Fibroblast of skin of abdomen (primary cell): ENCODE measurements at regions not wholly inside any gene's neighbourhood (a gene's known extent, or its start where the extent isn't known, plus 50 kb on each side); places are given as distances from the start of the nearest gene placed in this dataset.
A peak's percentile ranks its signal among the peaks of the same experiment; 100 is the strongest.

ENCODE experiments used
- DNase-seq: peaks from one replicate; pipeline ENCODE4 v3.0.0-alpha.2; 2013

GRCh38 chr14:85824526-85824925 lies 294.6 kb downstream of the FLRT2 start:
- no peak for DNase-seq

- DNase-seq = no peak
These were observed 292.3 kb downstream of the FLRT2 start for GRCh38 chr14:85822236-85822635.

DNA sequence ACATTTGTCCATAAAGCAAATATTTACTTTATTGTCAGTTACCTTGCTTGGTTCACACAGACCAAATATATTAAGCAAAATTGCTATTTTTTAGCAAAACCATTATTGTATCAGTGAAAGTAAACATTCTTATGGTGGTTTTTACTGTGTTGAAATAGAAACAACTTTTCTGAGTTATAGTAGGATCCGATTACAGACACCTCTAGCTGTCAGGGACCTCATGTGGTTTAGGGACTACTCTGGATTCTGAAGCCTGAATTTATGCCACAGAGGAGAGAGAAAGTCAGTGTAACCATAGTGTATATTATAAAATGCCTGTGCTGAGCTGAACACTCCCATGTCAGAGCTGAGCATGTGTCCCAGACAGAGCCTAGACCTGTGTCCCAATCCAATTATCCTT lies 287.5 kb downstream of the FLRT2 start:
- no peak for DNase-seq

- DNase-seq = no peak
These were observed 283.1 kb downstream of the FLRT2 start for GRCh38 chr14:85813040-85813439.

DNA sequence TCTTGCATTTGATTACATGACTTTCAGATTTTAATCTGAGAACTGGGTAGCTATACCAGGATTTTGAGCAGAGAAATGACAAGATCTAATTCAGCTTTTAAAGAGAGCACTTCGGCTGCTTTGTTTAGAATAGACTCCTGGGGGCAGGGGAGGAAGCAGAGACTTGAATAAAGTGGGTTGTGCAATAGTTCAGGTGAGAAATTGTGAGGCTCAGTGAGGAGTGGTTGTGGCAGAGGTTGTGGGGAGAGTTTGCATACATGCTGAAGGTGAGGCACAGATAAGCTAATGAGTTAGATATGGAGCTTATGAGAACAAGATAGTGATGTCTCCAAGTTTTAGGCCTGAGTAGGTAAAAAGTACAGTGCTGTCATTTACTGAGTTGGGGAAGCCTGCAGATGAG lies 281.4 kb downstream of the FLRT2 start:
- no peak for DNase-seq

GRCh38 chr14:85799668-85800067 lies 269.7 kb downstream of the FLRT2 start:
- DNase-seq = no peak

DNA sequence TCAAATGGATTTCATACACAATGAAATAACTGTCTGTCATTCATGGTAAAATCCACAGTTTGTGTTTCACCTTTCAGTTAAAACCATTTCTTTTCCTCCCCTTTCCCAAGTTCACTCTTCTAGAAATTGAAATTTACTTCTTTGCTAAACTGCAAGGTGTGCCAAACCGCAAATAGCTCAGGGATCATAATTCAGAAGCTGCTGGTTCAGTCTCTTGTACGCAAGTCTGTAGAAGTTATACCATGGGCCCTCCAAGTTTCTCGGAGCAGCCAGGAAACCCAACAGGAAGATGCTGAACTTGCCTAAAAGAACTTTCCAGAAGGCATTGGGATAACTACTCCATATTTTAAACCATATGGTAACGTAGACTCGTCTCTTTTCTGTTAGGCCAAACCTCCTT lies 268.9 kb downstream of the FLRT2 start:
- DNase-seq = no peak

GRCh38 chr14:85793533-85793932 lies 263.6 kb downstream of the FLRT2 start:
- no peak for DNase-seq

DNA sequence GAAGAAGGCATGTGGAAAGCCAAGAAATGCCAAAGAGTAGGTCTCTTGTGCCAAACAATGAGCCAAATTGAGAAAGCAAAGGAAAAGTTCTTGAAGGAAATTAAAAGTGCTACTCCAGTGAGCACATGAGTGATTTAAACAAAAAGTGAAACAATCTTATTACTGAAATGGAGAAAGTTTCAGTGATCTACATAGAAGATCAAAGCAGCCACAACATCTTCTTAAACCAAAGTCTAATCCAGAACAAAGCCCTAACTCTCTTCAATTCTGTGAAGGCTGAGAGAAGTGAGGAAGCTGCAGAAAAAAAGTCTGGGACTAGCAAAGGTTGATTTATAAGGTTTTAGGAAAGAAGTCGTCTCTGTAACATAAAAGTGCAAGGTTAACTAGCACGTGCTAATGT lies 259.6 kb downstream of the FLRT2 start:
- DNase-seq = no peak

DNA sequence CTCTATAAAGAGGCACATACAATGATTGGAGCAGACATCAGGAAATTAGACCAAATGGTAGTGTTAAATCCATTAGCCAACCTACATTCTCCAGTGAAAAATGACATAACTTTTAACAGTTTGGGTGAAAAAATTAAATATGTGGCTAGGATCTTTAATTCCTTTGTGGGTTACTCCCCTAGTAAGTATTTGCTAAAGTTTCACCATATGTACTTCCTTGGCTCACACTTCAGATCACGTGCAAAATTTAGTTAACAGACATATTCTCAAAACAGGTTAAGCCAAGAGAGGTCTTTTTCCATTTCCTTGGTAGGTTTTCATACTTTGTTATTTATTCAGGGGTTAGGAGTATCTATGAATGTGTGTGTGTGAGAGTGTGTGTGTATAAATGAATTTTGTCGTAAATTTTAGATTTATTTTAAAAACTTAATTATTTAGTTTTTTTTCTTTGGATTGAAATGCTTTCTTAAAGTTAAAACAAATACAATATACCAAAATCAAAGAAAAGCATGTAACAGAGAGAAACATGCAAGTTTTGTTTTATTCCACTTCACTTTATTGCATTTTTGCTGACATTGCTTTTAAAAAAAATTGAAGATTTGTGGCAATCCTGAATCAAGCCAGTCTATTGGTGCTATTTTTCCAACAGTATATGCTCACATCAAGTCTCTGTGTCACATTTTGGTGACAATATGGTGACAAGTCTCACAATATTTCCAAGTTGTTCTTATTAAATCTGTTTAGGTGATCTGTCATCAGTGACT lies 258.7 kb downstream of the FLRT2 start:
- peak; percentile 10 for DNase-seq

DNA sequence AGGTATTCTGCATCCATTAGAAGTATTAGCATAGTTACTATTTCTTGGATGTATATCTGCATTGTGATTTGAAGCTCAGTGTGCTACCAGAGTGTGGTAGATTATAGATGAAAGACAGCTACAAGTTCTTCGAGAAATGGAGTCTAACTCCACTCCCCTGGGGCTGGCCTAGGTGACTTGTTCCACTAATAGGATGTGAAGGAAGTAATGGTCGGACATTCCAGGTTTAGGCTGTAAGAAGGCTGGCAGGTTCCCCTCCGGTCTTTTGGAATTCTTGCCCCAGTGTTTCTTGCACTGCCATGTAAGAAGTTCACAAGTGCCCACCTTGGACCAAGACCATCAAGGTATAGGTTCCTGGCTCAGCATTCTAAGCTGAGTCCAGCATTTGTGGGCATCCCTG lies 236.4 kb downstream of the FLRT2 start:
- DNase-seq = no peak

GRCh38 chr14:85764822-85765221 lies 234.9 kb downstream of the FLRT2 start:
- no peak for DNase-seq

DNA sequence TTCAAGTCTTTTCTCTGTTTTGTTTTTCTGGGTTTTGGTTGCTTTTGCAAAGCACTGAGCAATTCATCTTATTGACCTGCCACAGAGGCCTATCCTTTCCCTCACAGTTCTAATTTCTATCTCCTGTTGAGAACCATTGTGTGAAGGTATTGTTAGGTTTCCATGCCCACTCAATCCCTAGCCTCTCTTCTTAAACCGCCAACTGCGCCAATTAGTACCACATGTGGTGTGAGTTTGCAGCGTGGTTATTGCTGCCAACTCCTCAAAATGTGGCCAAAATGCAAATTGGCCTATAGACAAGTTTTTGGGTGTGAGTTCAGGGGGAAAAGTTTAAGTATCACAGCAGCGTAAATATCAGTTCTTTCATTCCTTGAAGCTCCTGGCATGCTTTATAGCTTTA lies 232.6 kb downstream of the FLRT2 start:
- DNase-seq = no peak

DNA sequence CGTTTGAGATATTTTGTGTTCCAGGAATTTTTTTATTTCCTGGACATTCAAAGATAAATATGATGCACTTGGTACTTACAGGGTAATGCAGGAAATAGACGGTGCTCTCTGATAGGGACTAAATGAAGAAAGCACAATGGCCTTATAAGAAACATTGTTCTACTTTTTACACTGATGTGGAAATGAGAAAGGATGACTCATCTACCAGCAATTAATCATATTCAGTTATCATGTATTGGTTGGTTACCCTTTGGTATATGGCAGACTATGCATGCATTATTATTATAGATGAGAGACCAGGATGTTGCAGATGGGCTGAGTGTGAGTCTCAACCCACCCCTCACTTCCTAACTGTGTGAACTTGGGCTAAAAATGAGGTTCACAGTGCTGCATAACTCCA lies 222.2 kb downstream of the FLRT2 start:
- DNase-seq = no peak

GRCh38 chr14:85744573-85744972 lies 214.6 kb downstream of the FLRT2 start:
- DNase-seq = no peak

DNA sequence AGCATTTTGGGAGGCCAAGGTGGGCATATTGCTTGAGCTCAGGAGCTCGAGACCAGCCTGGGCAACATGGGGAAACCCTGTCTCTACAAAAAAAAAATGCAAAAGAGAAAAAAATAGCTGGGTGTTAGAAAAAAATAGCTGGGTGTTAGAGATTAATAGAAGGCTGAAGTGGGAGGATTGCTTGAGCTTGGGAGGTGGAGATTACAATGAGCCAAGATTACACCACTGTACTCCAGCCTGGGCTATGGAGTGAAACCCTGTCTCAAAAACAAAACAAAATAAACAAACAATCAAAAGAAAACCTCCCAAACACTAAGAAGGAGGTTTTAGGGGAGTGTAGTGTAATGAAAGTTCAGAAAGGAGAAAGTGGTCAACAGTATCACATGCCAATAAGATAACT lies 202.1 kb downstream of the FLRT2 start:
- no peak for DNase-seq

GRCh38 chr14:85731186-85731585 lies 201.2 kb downstream of the FLRT2 start:
- DNase-seq = peak; percentile 97

- no peak for DNase-seq
These were observed 198.6 kb downstream of the FLRT2 start for GRCh38 chr14:85728476-85729065.

- no peak for DNase-seq
These were observed 184.1 kb downstream of the FLRT2 start for GRCh38 chr14:85714069-85714468.

GRCh38 chr14:85711620-85712019 lies 181.7 kb downstream of the FLRT2 start:
- DNase-seq = no peak
